ENCODE measurements at regions not wholly inside any gene's neighbourhood (a gene's known extent, or its start where the extent isn't known, plus 50 kb on each side); places are given as distances from the start of the nearest gene placed in this dataset.

GRCh38 chr18:10604182-10604581, 78.4 kb downstream of the NAPG start:
- in situ Hi-C loops (cut with MboI; ENCODE audit: low sequenced_read_pairs): loop anchor here (25.0 kb wide), 1 partner anchor 1633 kb away; no protein-coding TSS in a partner anchor

DNA sequence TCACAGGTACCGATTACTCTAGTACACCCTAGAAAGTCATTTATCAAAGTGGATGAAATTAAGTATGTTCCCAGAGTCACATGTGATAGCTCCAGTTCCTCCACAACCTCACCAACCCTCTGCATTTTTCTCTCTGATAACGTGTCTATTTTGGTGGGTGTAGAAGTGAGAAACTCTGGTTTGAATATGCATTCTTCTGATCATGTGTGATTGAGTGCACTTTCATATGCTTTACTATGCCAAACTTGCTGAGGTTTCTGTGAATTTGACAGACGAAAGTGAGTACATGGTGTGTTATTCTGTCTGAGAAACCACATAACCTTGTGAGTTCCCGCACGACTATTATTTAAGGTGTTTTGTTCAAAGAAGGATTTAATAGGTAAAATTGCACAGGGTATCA, 81.1 kb downstream of the NAPG start:
- in situ Hi-C loops (cut with MboI; ENCODE audit: low sequenced_read_pairs): loop anchor here (25.0 kb wide), 1 partner anchor 1630 kb away; no protein-coding TSS in a partner anchor

GRCh38 chr18:10607332-10608248, 81.8 kb downstream of the NAPG start:
- in situ Hi-C loops (cut with MboI; ENCODE audit: low sequenced_read_pairs): loop anchor here (25.0 kb wide), 1 partner anchor 1630 kb away; no protein-coding TSS in a partner anchor

GRCh38 chr18:10608450-10608849, 82.6 kb downstream of the NAPG start:
- in situ Hi-C loops (cut with MboI; ENCODE audit: low sequenced_read_pairs): loop anchor here (25.0 kb wide), 1 partner anchor 1629 kb away; no protein-coding TSS in a partner anchor

- in situ Hi-C loops (cut with MboI; ENCODE audit: low sequenced_read_pairs): loop anchor here (25.0 kb wide), 1 partner anchor 1628 kb away; no protein-coding TSS in a partner anchor
Measured at GRCh38 chr18:10609046-10609445, 83.2 kb downstream of the NAPG start.

DNA sequence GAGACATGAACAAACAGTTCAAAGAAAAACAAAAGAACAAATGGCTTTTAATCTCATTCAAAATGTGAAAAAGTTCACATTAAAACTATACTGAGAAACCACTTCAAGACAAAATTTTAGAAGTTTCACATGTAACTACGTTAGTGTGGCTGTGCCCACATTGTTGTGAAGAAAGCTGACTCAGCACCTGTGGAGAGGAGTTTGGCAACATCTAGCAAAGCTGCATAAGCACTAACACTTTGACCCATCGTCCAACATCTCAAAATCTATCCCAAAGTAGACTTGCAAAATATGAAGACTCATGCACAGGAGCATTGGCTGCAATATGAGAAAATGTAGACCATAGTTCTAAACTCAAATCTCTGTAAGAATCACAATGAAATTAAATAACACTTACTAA, 87.4 kb downstream of the NAPG start:
- in situ Hi-C loops (cut with MboI; ENCODE audit: low sequenced_read_pairs): loop anchor here (25.0 kb wide), 1 partner anchor 1624 kb away; no protein-coding TSS in a partner anchor

DNA sequence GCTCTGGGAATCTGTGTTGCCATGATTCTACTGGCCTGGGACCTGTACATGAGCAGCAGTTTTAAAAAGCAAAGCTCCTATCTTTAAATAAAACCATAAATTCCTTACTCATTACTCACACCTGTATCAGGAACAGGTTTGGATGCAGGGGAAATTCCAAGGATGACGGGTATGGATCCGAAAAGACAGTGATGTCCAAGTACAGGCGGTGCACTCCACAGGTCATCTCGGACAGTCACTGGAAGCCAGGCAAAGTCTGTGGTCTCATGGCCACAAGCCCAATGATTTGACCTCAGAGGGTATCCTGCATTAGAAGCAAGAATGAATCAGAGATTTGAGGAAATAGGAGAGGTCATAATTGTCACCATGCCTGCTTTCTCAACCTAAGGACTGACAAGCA, 90.9 kb downstream of the NAPG start:
- in situ Hi-C loops (cut with MboI; ENCODE audit: low sequenced_read_pairs): loop anchor here (25.0 kb wide), 1 partner anchor 1621 kb away; no protein-coding TSS in a partner anchor

DNA sequence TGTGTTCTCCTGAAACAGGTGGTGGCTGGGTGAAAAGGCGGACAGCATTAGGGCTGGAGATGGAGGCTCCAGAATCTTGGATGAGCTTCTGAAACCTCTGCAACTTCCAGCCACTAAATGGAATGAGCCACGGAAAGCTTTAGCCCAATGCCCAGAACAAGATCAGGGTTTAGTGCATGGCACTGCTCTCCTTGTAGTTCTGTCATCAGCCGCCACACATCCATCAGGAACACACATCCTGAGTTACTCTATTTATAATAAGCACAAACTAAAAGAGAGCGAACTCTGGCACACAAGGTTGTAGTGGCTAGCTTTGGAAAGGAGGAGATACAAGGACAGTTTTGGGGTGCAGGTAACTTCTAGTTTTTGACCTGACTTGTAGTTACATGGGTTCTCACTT, 93.0 kb downstream of the NAPG start:
- in situ Hi-C loops (cut with MboI; ENCODE audit: low sequenced_read_pairs): loop anchor here (25.0 kb wide), 1 partner anchor 1619 kb away; no protein-coding TSS in a partner anchor

- in situ Hi-C loops (cut with MboI; ENCODE audit: low sequenced_read_pairs): loop anchor here (25.0 kb wide), 1 partner anchor 1618 kb away; no protein-coding TSS in a partner anchor
Measured at GRCh38 chr18:10619280-10619679, 93.5 kb downstream of the NAPG start.

DNA sequence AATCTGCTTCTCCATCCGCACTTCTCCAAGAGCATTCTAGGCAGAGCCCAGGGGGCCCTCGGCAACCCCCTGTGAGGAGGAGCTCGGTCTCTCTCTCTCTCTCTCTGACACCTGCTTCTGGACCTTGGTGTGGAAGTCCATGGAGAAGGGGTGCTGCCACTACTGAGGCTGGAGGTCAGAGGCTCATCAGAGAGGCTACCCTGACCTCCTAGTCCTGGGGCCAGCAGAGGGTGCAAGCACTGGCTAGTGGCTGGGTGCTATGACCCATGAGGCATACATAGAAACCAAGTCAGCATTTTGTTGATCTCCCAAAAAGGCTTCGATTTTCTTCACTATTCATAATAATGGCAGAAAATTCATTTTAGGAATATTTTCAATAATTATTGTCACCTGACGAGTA, 94.0 kb downstream of the NAPG start:
- in situ Hi-C loops (cut with MboI; ENCODE audit: low sequenced_read_pairs): loop anchor here (25.0 kb wide), 1 partner anchor 1617 kb away; no protein-coding TSS in a partner anchor
